ENCODE measurements at regions not wholly inside any gene's neighbourhood (a gene's known extent, or its start where the extent isn't known, plus 50 kb on each side); places are given as distances from the start of the nearest gene placed in this dataset.

DNA sequence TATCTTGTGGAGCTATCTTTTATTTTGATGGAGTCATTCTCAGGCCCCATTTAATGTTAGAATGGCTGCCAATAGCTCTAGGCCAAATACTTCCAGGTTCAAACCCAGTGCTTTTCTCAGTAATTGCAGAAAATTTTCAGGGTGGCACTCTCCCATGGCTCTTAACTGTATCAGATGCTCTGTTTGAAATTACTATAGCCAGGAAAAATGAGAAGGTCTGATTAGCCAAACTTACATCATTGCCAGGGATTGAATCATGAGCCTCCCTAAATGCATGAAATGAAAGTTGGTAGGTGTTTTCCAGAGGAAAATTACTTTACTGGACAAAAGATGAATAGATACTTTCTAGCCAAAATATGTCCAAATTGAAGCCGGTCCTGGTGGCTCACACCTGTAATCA lies 404.8 kb downstream of the MAT2B start:
- no peaks in the 10 kb centered on the region for H4K20me1 ChIP-seq (ENCODE audit: insufficient read depth, low read length)
- DNase-seq (ENCODE audit: insufficient read length, low spot score, missing footprints): no peak
- no peak for TF ChIP-seq CTCF (IDR thresholded peaks at IDR 0.05; ENCODE audit: extremely low read depth, low read depth, low read length)

GRCh38 chr5:163912046-163912445 lies 406.6 kb downstream of the MAT2B start:
- TF ChIP-seq CTCF (IDR thresholded peaks at IDR 0.05; ENCODE audit: extremely low read depth, low read depth, low read length): no peak
- Histone ChIP-seq H3K4me1 (ENCODE audit: insufficient read depth, low read length) (peaks cover 4% of the 10 kb centered on the region), H3K4me3 (ENCODE audit: insufficient read depth, low read length) (no peak overlapping the region), H3K27me3 (ENCODE audit: insufficient read depth, low read length) (no peaks in the 10 kb centered on the region), H3K36me3 (ENCODE audit: insufficient read depth, low read length) (no peaks in the 10 kb centered on the region), H3K4me2 (ENCODE audit: insufficient read depth, low read length) (no peak overlapping the region), H3K27ac (ENCODE audit: low read depth, low read length) (no peak overlapping the region), H4K20me1 (ENCODE audit: insufficient read depth, low read length) (no peaks in the 10 kb centered on the region), H3K79me2 (ENCODE audit: insufficient read depth, low read length) (no peaks in the 10 kb centered on the region), H2AFZ (ENCODE audit: low read length) (no peak overlapping the region), H3K9me3 (ENCODE audit: low read depth, low read length) (no peaks in the 10 kb centered on the region)
- DNase-seq (ENCODE audit: insufficient read length, low spot score, missing footprints): no peak

More for the DNA sequence above, 404.8 kb downstream of the MAT2B start:
- H3K36me3 ChIP-seq (ENCODE audit: insufficient read depth, low read length): no peaks in the 10 kb centered on the region
- no peaks in the 10 kb centered on the region for H3K27me3 ChIP-seq (ENCODE audit: insufficient read depth, low read length)
- no peaks in the 10 kb centered on the region for H3K9me3 ChIP-seq (ENCODE audit: low read depth, low read length)
- no peak overlapping the region for H3K27ac ChIP-seq (ENCODE audit: low read depth, low read length)
- H3K4me2 ChIP-seq (ENCODE audit: insufficient read depth, low read length): no peak overlapping the region
- H3K79me2 ChIP-seq (ENCODE audit: insufficient read depth, low read length): no peaks in the 10 kb centered on the region
- H3K4me1 ChIP-seq (ENCODE audit: insufficient read depth, low read length): no peaks in the 10 kb centered on the region
- H2AFZ ChIP-seq (ENCODE audit: low read length): no peak overlapping the region
- H3K4me3 ChIP-seq (ENCODE audit: insufficient read depth, low read length): no peak overlapping the region

DNA sequence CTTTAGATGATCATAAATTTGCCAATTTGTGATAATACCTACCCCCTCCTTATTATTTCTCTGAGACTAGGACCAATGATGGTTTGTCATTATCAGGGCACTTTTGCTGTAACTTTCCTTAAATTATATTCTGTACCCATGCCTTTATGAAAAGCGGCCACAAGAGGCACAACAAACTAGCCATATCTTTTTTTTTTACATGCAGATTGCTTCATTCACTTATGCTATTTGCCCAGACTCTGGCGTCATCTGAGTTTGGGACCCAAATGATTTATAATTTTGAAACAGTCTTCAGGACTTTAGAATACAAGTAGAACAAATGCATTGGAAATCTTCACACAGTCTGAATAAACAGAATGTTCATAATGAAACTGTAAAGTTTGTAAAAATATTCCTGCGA lies 408.1 kb downstream of the MAT2B start:
- Histone ChIP-seq H3K27me3 (ENCODE audit: insufficient read depth, low read length) (no peaks in the 10 kb centered on the region), H2AFZ (ENCODE audit: low read length) (no peak overlapping the region), H3K9me3 (ENCODE audit: low read depth, low read length) (no peaks in the 10 kb centered on the region), H3K4me3 (ENCODE audit: insufficient read depth, low read length) (no peak overlapping the region), H3K36me3 (ENCODE audit: insufficient read depth, low read length) (no peaks in the 10 kb centered on the region), H3K4me1 (ENCODE audit: insufficient read depth, low read length) (peaks cover 4% of the 10 kb centered on the region), H4K20me1 (ENCODE audit: insufficient read depth, low read length) (no peaks in the 10 kb centered on the region), H3K79me2 (ENCODE audit: insufficient read depth, low read length) (no peaks in the 10 kb centered on the region), H3K4me2 (ENCODE audit: insufficient read depth, low read length) (peak overlapping the region; percentile 36), H3K27ac (ENCODE audit: low read depth, low read length) (no peak overlapping the region)
- no peak for DNase-seq (ENCODE audit: insufficient read length, low spot score, missing footprints)
- TF ChIP-seq CTCF (IDR thresholded peaks at IDR 0.05; ENCODE audit: extremely low read depth, low read depth, low read length): peak; percentile 45

DNA sequence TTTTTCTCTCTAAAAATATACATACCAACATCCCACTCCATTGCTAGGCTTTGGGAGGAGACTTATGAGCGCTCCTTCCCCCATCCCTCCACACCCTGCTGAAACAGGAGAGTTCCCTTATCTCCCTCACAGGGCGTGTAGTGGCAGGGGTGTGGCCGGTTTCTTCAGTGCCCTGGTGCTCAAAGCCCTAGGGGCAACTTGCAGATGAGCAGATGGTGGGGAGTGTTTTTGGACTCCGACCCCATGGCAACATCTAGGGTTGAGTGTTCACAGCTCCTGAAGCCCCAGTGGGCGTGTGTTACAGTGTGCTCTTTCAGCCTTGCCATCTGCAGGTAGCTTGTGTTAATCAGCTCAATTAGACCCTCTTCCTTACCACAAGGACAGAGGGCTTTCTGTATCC lies 409.5 kb downstream of the MAT2B start:
- Histone ChIP-seq H3K4me1 (ENCODE audit: insufficient read depth, low read length) (peaks cover 4% of the 10 kb centered on the region), H3K27ac (ENCODE audit: low read depth, low read length) (no peak overlapping the region), H4K20me1 (ENCODE audit: insufficient read depth, low read length) (no peaks in the 10 kb centered on the region), H3K79me2 (ENCODE audit: insufficient read depth, low read length) (no peaks in the 10 kb centered on the region), H3K9me3 (ENCODE audit: low read depth, low read length) (no peaks in the 10 kb centered on the region), H3K4me3 (ENCODE audit: insufficient read depth, low read length) (no peak overlapping the region), H3K4me2 (ENCODE audit: insufficient read depth, low read length) (no peak overlapping the region), H2AFZ (ENCODE audit: low read length) (no peak overlapping the region), H3K36me3 (ENCODE audit: insufficient read depth, low read length) (no peaks in the 10 kb centered on the region), H3K27me3 (ENCODE audit: insufficient read depth, low read length) (no peaks in the 10 kb centered on the region)
- no peak for TF ChIP-seq CTCF (IDR thresholded peaks at IDR 0.05; ENCODE audit: extremely low read depth, low read depth, low read length)
- no peak for DNase-seq (ENCODE audit: insufficient read length, low spot score, missing footprints)
